ENCODE measurements at regions not wholly inside any gene's neighbourhood (a gene's known extent, or its start where the extent isn't known, plus 50 kb on each side); places are given as distances from the start of the nearest gene placed in this dataset.

DNA sequence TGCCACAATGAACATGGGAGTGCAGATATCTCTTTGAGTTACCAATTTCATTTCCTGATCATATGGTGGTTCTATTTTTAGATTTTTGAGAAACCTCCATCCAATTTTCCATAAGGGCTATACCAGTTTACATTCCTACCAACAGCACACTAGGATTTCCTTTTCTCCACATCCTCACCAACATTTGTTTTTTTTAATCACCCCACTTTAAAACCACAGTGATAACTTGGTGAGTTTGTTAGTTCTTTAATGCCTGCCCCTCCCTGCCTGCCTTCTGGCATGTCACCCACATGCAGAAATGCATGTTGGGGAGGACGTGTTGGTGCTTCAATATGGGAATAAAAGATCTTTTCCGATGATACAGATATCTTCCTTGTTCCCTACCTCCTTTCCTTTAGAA, 167.9 kb downstream of the CAND1 start:
- DNase-seq (ENCODE audit: extremely low spot score): no peak
- ChIA-PET CTCF (interaction anchor here (1.0 to 2.6 kb wide), 2 partner anchors 79 to 81 kb away, joined by 3 to 6 read pairs; no protein-coding TSS in a partner anchor), POLR2A (no interaction called here)
- TF ChIP-seq, protein P1, sequence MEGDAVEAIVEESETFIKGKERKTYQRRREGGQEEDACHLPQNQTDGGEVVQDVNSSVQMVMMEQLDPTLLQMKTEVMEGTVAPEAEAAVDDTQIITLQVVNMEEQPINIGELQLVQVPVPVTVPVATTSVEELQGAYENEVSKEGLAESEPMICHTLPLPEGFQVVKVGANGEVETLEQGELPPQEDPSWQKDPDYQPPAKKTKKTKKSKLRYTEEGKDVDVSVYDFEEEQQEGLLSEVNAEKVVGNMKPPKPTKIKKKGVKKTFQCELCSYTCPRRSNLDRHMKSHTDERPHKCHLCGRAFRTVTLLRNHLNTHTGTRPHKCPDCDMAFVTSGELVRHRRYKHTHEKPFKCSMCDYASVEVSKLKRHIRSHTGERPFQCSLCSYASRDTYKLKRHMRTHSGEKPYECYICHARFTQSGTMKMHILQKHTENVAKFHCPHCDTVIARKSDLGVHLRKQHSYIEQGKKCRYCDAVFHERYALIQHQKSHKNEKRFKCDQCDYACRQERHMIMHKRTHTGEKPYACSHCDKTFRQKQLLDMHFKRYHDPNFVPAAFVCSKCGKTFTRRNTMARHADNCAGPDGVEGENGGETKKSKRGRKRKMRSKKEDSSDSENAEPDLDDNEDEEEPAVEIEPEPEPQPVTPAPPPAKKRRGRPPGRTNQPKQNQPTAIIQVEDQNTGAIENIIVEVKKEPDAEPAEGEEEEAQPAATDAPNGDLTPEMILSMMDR (IDR thresholded peaks at IDR 0.05; ENCODE audit: control extremely low read depth, extremely low read depth, low read depth, missing control alignments): no peak

DNA sequence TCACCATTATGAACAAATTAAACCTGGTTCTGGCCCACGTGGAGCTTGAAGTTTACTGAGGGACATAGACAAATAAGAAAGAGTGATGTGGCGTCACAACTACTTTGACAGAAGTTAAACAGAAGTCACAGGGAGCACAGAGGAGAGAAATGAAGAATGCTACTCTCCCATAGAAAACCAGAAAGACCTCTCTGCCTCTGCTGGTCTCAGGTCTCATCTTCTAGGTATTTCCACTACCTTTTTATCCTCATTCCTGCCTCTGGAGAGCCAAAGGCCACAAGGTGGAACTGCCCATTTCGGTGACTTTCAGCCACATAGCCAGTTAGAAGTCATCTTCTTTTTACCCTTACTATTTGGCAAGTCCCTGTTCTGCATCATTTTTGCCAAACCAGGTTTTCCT, 170.5 kb downstream of the CAND1 start:
- ChIA-PET CTCF (interaction anchor here (1.4 to 4.1 kb wide), 6 partner anchors 10 to 83 kb away, joined by 3 to 23 read pairs (median 10); no protein-coding TSS in a partner anchor), POLR2A (no interaction called here)
- TF ChIP-seq, protein P1 (IDR thresholded peaks at IDR 0.05; ENCODE audit: control extremely low read depth, extremely low read depth, low read depth, missing control alignments): no peak
- DNase-seq (ENCODE audit: extremely low spot score): no peak

DNA sequence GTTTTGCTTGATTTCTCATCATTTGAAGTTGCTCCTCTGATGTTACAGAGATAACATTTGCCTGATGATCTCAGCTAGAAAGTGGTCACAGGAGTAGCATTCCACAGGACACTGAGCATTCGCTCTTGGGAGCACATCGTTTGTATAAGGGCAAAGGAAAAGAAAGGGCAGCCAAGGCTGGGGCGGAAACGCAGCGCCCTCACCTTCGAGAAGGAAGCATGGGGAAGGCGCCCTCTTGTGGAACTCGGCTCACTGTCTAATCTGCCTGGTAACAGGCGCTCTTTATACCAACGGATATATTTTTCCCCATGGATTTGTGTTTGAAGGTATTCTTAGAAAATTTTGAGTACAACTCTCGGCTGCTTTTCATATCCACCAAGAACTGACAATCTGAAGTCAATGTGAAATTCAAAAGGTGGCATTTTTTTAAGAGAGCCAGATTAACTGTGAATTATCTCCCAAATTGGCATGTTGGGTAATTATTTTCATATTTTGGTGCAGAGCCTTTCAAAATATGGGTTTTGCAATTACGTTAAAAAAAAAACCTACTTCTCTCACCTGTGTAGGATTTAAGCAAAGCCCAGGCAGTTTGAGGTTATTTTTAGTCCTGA, 172.7 kb downstream of the CAND1 start:
- TF ChIP-seq, protein P1 (IDR thresholded peaks at IDR 0.05; ENCODE audit: control extremely low read depth, extremely low read depth, low read depth, missing control alignments): peak; percentile 70
- ChIA-PET CTCF (interaction anchor here (0.6 to 4.1 kb wide), 13 partner anchors 10 to 281 kb away, joined by 3 to 23 read pairs (median 4); no protein-coding TSS in a partner anchor), POLR2A (no interaction called here)
- DNase-seq (ENCODE audit: extremely low spot score): peak; percentile 63

DNA sequence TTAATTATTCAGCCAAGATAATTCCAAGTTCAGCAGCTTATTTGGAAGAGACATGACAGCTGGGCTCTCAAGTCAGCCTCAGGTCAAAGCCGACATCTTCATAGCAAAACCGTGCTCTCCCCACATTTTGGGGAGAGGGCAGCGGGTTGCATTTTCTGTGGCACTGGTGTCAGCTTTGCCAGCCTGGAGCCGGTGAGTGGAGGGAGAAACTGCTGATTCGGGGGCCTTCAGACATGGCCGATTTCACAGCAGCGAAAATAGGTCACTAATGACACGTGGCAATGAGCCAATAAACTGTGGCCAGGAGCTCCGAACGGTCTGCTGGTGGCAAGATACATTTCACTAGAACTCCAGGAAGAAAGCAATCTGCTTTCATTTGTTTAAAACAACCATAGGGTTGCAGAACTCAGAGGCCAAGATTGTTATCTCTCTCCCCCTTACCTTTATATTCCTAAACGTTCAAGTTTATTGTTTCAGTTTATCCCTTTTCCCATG, 173.2 kb downstream of the CAND1 start:
- ChIA-PET POLR2A (no interaction called here), CTCF (interaction anchor here (1.0 to 3.4 kb wide), 4 partner anchors 13 to 282 kb away, joined by 3 to 22 read pairs (median 6); no protein-coding TSS in a partner anchor)
- no peak for DNase-seq (ENCODE audit: extremely low spot score)
- TF ChIP-seq, protein P1 (IDR thresholded peaks at IDR 0.05; ENCODE audit: control extremely low read depth, extremely low read depth, low read depth, missing control alignments): no peak

DNA sequence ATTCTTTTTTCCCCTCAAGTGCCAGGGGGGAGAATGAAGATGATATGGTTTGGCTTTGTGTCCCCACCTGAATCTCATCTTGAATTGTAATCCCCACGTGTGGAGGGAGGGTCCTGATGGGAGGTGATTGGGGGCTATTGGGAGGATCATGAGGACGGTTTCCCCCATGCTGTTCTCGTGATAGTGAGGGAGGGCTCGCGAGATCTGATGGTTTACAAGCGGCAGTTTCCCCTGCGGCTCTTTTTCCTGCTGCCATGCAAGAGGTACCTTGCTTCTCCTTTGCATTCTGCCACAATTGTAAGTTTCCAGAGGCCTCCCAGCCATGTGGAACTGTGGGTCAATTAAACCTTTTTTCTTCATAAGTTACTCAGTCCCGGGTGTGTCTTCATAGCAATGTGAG, 173.7 kb downstream of the CAND1 start:
- POLR2A ChIA-PET: no interaction called here
- CTCF ChIA-PET: interaction anchor here (1.0 to 1.6 kb wide), 3 partner anchors 44 to 282 kb away, joined by 3 to 8 read pairs (median 3); no protein-coding TSS in a partner anchor
- DNase-seq (ENCODE audit: extremely low spot score): no peak
- TF ChIP-seq, protein P1 (IDR thresholded peaks at IDR 0.05; ENCODE audit: control extremely low read depth, extremely low read depth, low read depth, missing control alignments): no peak

DNA sequence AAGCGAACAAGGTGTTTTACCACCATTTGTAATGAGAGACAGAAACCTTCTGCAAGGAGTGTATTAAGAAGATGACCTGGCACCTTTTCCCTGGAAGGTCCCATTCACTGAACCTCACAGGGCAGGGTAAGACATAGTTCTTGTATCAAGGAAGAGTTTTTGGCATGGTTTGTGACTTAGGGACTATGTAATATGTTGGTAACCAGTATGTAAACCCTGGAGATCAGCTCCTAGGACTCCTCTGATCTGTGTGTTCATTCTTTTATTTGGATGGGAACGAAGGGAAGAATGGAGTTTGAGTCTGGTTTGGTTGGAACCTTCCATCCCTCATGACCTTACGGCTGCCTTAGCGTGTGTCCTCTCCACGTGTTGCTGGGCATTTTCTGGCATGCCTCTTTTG, 175.4 kb downstream of the CAND1 start:
- CTCF ChIA-PET: no interaction called here
- POLR2A ChIA-PET: no interaction called here
- no peak for DNase-seq (ENCODE audit: extremely low spot score)
- TF ChIP-seq, protein P1 (IDR thresholded peaks at IDR 0.05; ENCODE audit: control extremely low read depth, extremely low read depth, low read depth, missing control alignments): no peak

Measured in GM10248 (cell line).